PC-9 (cell line): ENCODE measurements at regions not wholly inside any gene's neighbourhood (a gene's known extent, or its start where the extent isn't known, plus 50 kb on each side); places are given as distances from the start of the nearest gene placed in this dataset.

Experiments
- BruUV-seq: library from RNA; stranded (reverse); fragments of 400-500 nt; replicated peaks from 2 replicates; lab custom pipeline; 2021; lab: Mats Ljungman, UMichigan
- CTCF ChIA-PET: fragments of 300-600 bp; sonication (Branson Sonifier 250); formaldehyde crosslinking; loops from one replicate; lab custom pipeline; 2022; ENCODE audit warnings: antibody characterized with exemption; lab: Charles Lee
- POLR2A ChIA-PET: fragments of 300-600 bp; sonication (Branson Sonifier 250); formaldehyde crosslinking; loops from one replicate; lab custom pipeline; 2022; ENCODE audit warnings: antibody characterized with exemption; ENCODE audit not compliant: unreplicated experiment; lab: Charles Lee
- DNase-seq, 2 experiments: peaks; one replicate each; pipeline versions ENCODE4 v3.0.0 to v3.0.0-alpha.2; 2015 to 2022; ENCODE audit warnings: mixed read lengths in 1 of 2
- H2AFZ ChIP-seq: fragments of 200-600 bp; sonication (generic); 2 replicates; pipeline ENCODE4 v1.8.1; 2017; ENCODE audit warnings: antibody characterized with exemption
- H3F3A ChIP-seq: fragments of 200-600 bp; sonication (generic); 2 replicates; pipeline ENCODE4 v1.8.1; 2017; ENCODE audit warnings: antibody characterized with exemption, mild to moderate bottlenecking, low read depth; ENCODE audit not compliant: insufficient read depth
- H3K27ac ChIP-seq: fragments of 200-600 bp; sonication (generic); 2 replicates; pipeline ENCODE4 v1.6.1; 2016; ENCODE audit warnings: mixed run types
- H3K27me3 ChIP-seq: fragments of 200-600 bp; sonication (generic); 2 replicates; pipeline ENCODE4 v1.6.1; 2016; ENCODE audit warnings: low read depth, mixed run types; ENCODE audit not compliant: insufficient read depth
- H3K36me3 ChIP-seq: fragments of 200-600 bp; sonication (generic); 2 replicates; pipeline ENCODE4 v1.6.1; 2016; ENCODE audit warnings: low read depth, mixed run types
- H3K4me1 ChIP-seq: fragments of 200-600 bp; sonication (generic); replicated peaks from 2 replicates; pipeline ENCODE4 v1.6.1; 2016; ENCODE audit warnings: mixed run types; ENCODE audit not compliant: insufficient read depth
- H3K4me2 ChIP-seq: fragments of 200-600 bp; sonication (generic); 2 replicates; pipeline ENCODE4 v1.6.1; 2017; ENCODE audit warnings: mixed run types
- H3K4me3 ChIP-seq: fragments of 200-600 bp; sonication (generic); 2 replicates; pipeline ENCODE4 v1.6.1; 2016; ENCODE audit warnings: mixed run types
- H3K79me2 ChIP-seq: fragments of 200-600 bp; sonication (generic); 2 replicates; pipeline ENCODE4 v1.6.1; 2017; ENCODE audit warnings: low read depth, mixed run types
- H3K9me2 ChIP-seq: fragments of 200-600 bp; sonication (generic); 2 replicates; pipeline ENCODE4 v1.8.1; 2017; ENCODE audit warnings: mild to moderate bottlenecking; ENCODE audit not compliant: insufficient read depth
- H3K9me3 ChIP-seq: fragments of 200-600 bp; sonication (generic); 2 replicates; pipeline ENCODE4 v1.8.1; 2016; ENCODE audit warnings: low read depth; ENCODE audit not compliant: insufficient read depth
- H4K20me1 ChIP-seq: fragments of 200-600 bp; sonication (generic); 2 replicates; pipeline ENCODE4 v1.8.1; 2017; ENCODE audit not compliant: insufficient read depth
- EZH2 ChIP-seq: fragments of 200-600 bp; sonication (generic); IDR thresholded peaks from 2 replicates; pipeline ENCODE4 v1.8.0; 2017; ENCODE audit warnings: antibody characterized with exemption, low read depth
- intact Hi-C: fragments of 100-400 bp; cut with micrococcal nuclease; formaldehyde crosslinking; loops from one replicate; pipeline ENCODE4 v1.10.0; 2022; ENCODE audit not compliant: unreplicated experiment
- TF ChIP-seq, protein P1 (sequence below): fragments of 200-600 bp; sonication (generic); conservative IDR thresholded peaks from 2 replicates; pipeline ENCODE4 v1.6.1; 2017; ENCODE audit warnings: mixed run types, antibody characterized with exemption, mild to moderate bottlenecking, moderate library complexity

- BruUV-seq: no TSS peak
- intact Hi-C loops: no loop called here
- no peaks in the 10 kb centered on the region for H3K9me2 ChIP-seq
- no peaks in the 10 kb centered on the region for H3K79me2 ChIP-seq
- DNase-seq: no peak
- no peaks in the 10 kb centered on the region for H4K20me1 ChIP-seq
- TF ChIP-seq, protein P1, sequence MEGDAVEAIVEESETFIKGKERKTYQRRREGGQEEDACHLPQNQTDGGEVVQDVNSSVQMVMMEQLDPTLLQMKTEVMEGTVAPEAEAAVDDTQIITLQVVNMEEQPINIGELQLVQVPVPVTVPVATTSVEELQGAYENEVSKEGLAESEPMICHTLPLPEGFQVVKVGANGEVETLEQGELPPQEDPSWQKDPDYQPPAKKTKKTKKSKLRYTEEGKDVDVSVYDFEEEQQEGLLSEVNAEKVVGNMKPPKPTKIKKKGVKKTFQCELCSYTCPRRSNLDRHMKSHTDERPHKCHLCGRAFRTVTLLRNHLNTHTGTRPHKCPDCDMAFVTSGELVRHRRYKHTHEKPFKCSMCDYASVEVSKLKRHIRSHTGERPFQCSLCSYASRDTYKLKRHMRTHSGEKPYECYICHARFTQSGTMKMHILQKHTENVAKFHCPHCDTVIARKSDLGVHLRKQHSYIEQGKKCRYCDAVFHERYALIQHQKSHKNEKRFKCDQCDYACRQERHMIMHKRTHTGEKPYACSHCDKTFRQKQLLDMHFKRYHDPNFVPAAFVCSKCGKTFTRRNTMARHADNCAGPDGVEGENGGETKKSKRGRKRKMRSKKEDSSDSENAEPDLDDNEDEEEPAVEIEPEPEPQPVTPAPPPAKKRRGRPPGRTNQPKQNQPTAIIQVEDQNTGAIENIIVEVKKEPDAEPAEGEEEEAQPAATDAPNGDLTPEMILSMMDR: no peak
- no peak for TF ChIP-seq EZH2
- H3K36me3 ChIP-seq: no peaks in the 10 kb centered on the region
- H3K4me1 ChIP-seq: peaks cover 27% of the 10 kb centered on the region
- peaks cover 15% of the 10 kb centered on the region for H3F3A ChIP-seq
- H3K27me3 ChIP-seq: no peaks in the 10 kb centered on the region
- no peak overlapping the region for H3K4me2 ChIP-seq
- no peaks in the 10 kb centered on the region; the same call in 1 of the 2 replicates for H3K9me3 ChIP-seq
- H2AFZ ChIP-seq: no peak overlapping the region
- CTCF ChIA-PET: no interaction called here
- no peak overlapping the region for H3K27ac ChIP-seq
- POLR2A ChIA-PET: no interaction called here
- no peak overlapping the region for H3K4me3 ChIP-seq
Measured at GRCh38 chr6:137723273-137724017, 143.6 kb upstream of the TNFAIP3 start.

DNA sequence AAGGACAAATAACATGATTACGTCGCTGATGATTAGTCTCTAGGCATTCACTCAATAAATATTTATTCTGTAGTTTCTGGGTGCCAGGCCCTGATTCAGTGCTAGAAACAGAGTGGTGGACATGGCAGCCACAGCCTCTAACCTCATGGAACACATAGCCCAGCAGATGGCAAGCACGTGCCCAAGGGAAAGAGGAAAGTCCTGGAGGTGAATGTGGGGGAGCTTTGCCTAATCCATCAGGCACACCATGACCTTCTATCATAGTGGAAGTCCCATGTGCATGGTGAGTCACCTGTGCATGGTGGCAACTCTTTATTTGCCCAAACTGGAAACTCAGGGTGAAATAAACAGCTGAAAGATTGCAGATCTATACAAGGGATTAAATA, 143.0 kb upstream of the TNFAIP3 start:
- no peaks in the 10 kb centered on the region; the same call in 1 of the 2 replicates for H3K9me3 ChIP-seq
- BruUV-seq: no TSS peak
- no peaks in the 10 kb centered on the region for H3K9me2 ChIP-seq
- H3K27ac ChIP-seq: no peak overlapping the region
- POLR2A ChIA-PET: no interaction called here
- H3K36me3 ChIP-seq: no peaks in the 10 kb centered on the region
- peaks cover 32% of the 10 kb centered on the region for H3K4me1 ChIP-seq
- CTCF ChIA-PET: no interaction called here
- H3F3A ChIP-seq: peaks cover 21% of the 10 kb centered on the region
- H3K79me2 ChIP-seq: no peaks in the 10 kb centered on the region
- peak in 1 of 2 experiments; percentile 53 for DNase-seq
- intact Hi-C loops: no loop called here
- H4K20me1 ChIP-seq: no peaks in the 10 kb centered on the region
- H3K4me2 ChIP-seq: no peak overlapping the region
- H2AFZ ChIP-seq: no peak overlapping the region
- no peak overlapping the region for H3K4me3 ChIP-seq
- TF ChIP-seq, protein P1: no peak
- no peak for TF ChIP-seq EZH2
- H3K27me3 ChIP-seq: no peaks in the 10 kb centered on the region

GRCh38 chr6:137724495-137725211, 142.4 kb upstream of the TNFAIP3 start:
- POLR2A ChIA-PET: no interaction called here
- Histone ChIP-seq H3K9me2 (no peaks in the 10 kb centered on the region), H3K4me1 (peaks cover 39% of the 10 kb centered on the region), H3K27ac (no peak overlapping the region), H3F3A (peaks cover 27% of the 10 kb centered on the region), H3K4me3 (no peak overlapping the region), H3K4me2 (no peak overlapping the region), H3K36me3 (no peaks in the 10 kb centered on the region), H4K20me1 (no peaks in the 10 kb centered on the region), H3K9me3 (no peaks in the 10 kb centered on the region; the same call in 1 of the 2 replicates), H3K27me3 (no peaks in the 10 kb centered on the region), H2AFZ (no peak overlapping the region), H3K79me2 (no peaks in the 10 kb centered on the region)
- CTCF ChIA-PET: no interaction called here
- BruUV-seq: no TSS peak
- DNase-seq: no peak
- TF ChIP-seq, protein P1: no peak
- TF ChIP-seq EZH2: no peak
- intact Hi-C loops: loop anchor here (5.0 kb wide), 2 partner anchors 83 to 143 kb away; partner anchors contain the start of gene TNFAIP3
